Loucy (cell line): ENCODE measurements at regions not wholly inside any gene's neighbourhood (a gene's known extent, or its start where the extent isn't known, plus 50 kb on each side); places are given as distances from the start of the nearest gene placed in this dataset.

Source experiments
- CTCF ChIP-seq: fragments of 200-600 bp; sonication (generic); conservative IDR thresholded peaks from 2 replicates; pipeline ENCODE4 v1.5.1; 2014; ENCODE audit warnings: mild to moderate bottlenecking, antibody characterized with exemption, low read length
- EZH2phosphoT487 ChIP-seq: fragments of 200-600 bp; IDR thresholded peaks from 2 replicates; pipeline ENCODE4 v1.6.1; 2018; ENCODE audit warnings: antibody characterized with exemption, mild to moderate bottlenecking, moderate library complexity, borderline replicate concordance

- TF ChIP-seq CTCF (no peak), EZH2phosphoT487 (no peak)
These were observed 72.6 kb upstream of the TCL1A start for GRCh38 chr14:95786566-95786965.
